Prostate gland (tissue), 2 donors: ENCODE measurements at regions not wholly inside any gene's neighbourhood (a gene's known extent, or its start where the extent isn't known, plus 50 kb on each side); places are given as distances from the start of the nearest gene placed in this dataset.

Experiments used
- POLR2A ChIP-seq: fragments of 450-650 bp; IDR thresholded peaks from one replicate; pipeline ENCODE4 v1.6.1; 2016; ENCODE audit warnings: antibody characterized with exemption, mild to moderate bottlenecking
- POLR2AphosphoS5 ChIP-seq: sonication (generic); formaldehyde crosslinking; IDR thresholded peaks from one replicate; pipeline ENCODE4 v1.6.1; 2017; ENCODE audit warnings: antibody characterized with exemption
- TF ChIP-seq, protein P1 (sequence below), 4 experiments: fragments of 200-600 bp in 2 of 4; fragments of 450-650 bp in 2 of 4; sonication (generic) in 2 of 4; IDR thresholded peaks; 1 replicate in 3 of 4; 2 replicates in 1 of 4; pipeline ENCODE4 v1.5.1; 2016 to 2019; ENCODE audit warnings: antibody characterized with exemption in 4 of 4, mild to moderate bottlenecking in 2 of 4, moderate library complexity in 2 of 4

DNA sequence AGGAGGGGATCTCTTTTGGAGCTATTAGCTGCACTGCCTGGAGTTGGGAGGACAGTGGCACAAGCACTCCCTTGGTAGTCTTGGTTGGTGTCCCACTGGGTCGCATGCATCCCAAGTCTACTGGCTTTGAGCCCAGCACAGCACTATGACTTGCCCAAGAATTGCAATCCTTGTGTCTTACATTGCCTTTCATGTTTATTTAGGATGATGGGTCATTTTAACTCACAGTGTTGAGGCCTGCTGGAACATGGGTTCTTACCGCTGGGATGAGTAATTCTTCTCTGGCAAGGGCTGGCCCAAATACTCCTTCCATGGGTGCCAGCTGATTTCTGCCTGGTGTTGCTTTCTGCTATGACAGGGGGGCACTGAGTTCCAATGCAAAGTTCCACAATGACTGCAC lies 185.5 kb downstream of the TEX13C start:
- TF ChIP-seq POLR2A: no peak
- TF ChIP-seq, protein P1, sequence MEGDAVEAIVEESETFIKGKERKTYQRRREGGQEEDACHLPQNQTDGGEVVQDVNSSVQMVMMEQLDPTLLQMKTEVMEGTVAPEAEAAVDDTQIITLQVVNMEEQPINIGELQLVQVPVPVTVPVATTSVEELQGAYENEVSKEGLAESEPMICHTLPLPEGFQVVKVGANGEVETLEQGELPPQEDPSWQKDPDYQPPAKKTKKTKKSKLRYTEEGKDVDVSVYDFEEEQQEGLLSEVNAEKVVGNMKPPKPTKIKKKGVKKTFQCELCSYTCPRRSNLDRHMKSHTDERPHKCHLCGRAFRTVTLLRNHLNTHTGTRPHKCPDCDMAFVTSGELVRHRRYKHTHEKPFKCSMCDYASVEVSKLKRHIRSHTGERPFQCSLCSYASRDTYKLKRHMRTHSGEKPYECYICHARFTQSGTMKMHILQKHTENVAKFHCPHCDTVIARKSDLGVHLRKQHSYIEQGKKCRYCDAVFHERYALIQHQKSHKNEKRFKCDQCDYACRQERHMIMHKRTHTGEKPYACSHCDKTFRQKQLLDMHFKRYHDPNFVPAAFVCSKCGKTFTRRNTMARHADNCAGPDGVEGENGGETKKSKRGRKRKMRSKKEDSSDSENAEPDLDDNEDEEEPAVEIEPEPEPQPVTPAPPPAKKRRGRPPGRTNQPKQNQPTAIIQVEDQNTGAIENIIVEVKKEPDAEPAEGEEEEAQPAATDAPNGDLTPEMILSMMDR (IDR thresholded peaks at IDR 0.05): no peak
- no peak for TF ChIP-seq POLR2AphosphoS5
